ENCODE measurements at regions not wholly inside any gene's neighbourhood (a gene's known extent, or its start where the extent isn't known, plus 50 kb on each side); places are given as distances from the start of the nearest gene placed in this dataset.
A peak's percentile ranks its signal among the peaks of the same experiment; 100 is the strongest.

- H3K9me3 ChIP-seq (ENCODE audit: low read depth, low read length, poor library complexity, severe bottlenecking), result no peaks in the 10 kb centered on the region
- POLR2A ChIA-PET (ENCODE audit: low non-redundant PET), result no interaction called here
- peaks cover 16% of the 10 kb centered on the region for H3K27me3 ChIP-seq (replicated peaks; ENCODE audit: insufficient read depth, low read depth, low read length, poor library complexity)
- DNase-seq (ENCODE audit: low spot score), result no peak
- intact Hi-C loops (cut with micrococcal nuclease; ENCODE audit: unreplicated experiment), result no loop called here
- no TSS peak for BruUV-seq (replicated peaks)
- no peak overlapping the region for H3K4me3 ChIP-seq (ENCODE audit: low read depth, low read length, poor library complexity, severe bottlenecking)
- no peaks in the 10 kb centered on the region for H3K36me3 ChIP-seq (ENCODE audit: insufficient read depth, low read length, poor library complexity, severe bottlenecking)
- TF ChIP-seq EZH2 (IDR thresholded peaks at IDR 0.05; ENCODE audit: borderline replicate concordance, low read depth, low read length, poor library complexity, severe bottlenecking), result no peak
- TF ChIP-seq, protein P1, sequence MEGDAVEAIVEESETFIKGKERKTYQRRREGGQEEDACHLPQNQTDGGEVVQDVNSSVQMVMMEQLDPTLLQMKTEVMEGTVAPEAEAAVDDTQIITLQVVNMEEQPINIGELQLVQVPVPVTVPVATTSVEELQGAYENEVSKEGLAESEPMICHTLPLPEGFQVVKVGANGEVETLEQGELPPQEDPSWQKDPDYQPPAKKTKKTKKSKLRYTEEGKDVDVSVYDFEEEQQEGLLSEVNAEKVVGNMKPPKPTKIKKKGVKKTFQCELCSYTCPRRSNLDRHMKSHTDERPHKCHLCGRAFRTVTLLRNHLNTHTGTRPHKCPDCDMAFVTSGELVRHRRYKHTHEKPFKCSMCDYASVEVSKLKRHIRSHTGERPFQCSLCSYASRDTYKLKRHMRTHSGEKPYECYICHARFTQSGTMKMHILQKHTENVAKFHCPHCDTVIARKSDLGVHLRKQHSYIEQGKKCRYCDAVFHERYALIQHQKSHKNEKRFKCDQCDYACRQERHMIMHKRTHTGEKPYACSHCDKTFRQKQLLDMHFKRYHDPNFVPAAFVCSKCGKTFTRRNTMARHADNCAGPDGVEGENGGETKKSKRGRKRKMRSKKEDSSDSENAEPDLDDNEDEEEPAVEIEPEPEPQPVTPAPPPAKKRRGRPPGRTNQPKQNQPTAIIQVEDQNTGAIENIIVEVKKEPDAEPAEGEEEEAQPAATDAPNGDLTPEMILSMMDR (conservative IDR thresholded peaks at IDR 0.05; ENCODE audit: low read depth, low read length), result no peak
- H3K4me1 ChIP-seq (ENCODE audit: insufficient read depth, low read length, poor library complexity, severe bottlenecking), result peaks cover 8% of the 10 kb centered on the region
- no peak overlapping the region for H3K27ac ChIP-seq (ENCODE audit: low read depth, low read length, poor library complexity, severe bottlenecking)
- CTCF ChIA-PET, result no interaction called here
These were observed 469.6 kb downstream of the SOX9 start for GRCh38 chr17:72590382-72590781.

DNA sequence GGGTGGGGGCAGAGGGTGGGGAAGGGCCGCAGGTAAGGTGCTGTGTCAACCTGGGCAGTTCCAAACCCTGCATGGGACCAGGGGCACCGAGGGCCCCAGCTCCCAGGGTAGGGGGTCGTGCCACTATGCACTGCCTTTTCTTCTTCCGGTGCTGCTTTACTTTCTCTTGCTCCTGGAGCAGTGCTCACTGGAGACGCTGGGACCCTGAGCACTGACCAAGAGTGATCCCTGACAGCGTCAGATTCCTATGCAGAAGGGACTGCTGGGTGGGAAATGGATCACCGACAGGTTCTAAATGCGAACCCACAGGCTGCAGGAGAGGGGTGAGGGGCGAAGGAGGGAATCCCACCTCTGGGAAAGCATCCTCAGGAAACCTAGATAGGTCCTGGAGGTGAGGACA lies 470.1 kb downstream of the SOX9 start:
- POLR2A ChIA-PET (ENCODE audit: low non-redundant PET), result no interaction called here
- H3K27ac ChIP-seq (ENCODE audit: low read depth, low read length, poor library complexity, severe bottlenecking), result no peak overlapping the region
- DNase-seq (ENCODE audit: low spot score), result no peak

DNA sequence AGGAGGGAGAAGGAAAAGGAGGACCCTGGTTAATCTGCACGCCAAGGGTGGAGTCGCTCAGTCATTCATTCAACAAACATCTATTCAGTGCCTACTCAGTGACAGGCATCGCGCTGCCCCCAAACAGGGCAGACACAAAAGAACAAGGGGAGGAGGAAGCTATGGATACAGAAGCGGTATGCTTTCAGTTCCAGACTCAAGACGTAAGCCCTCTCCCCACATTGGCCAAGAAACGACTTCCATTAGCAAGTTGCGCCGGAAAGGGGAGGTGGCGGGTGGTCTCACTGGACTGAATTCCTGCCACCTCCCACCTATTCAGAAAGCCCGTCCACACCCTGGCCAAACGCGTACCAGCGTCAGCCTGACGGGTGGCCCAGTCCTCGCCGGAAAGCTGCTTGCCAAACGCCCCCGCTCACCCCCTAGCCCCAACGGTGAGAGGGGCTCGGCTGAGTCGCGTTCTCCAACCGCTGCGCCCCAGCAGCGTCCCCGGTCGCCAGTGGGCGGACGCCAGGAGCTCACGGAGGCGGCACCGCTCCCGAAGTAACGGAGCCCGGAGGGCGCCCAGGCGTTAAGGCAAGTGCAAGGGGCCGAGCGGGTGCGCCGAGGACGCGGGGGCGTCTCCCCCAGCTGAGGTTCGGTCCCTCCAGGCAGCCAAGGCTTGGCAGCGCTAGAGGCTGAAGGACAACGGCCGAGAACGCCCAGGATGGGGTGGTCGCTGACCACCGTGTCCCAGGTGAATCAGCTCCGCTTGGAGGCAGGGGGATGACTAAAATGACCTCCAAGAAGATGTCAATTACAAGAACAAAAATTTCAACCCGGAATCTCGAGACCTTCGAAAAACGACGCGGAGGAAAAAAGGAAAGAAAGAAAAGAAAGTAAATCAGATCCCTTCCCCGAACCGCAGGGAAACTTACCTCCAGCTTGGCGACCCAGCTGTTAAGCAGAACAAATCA lies 470.7 kb downstream of the SOX9 start:
- Histone ChIP-seq H3K36me3 (ENCODE audit: insufficient read depth, low read length, poor library complexity, severe bottlenecking) (no peaks in the 10 kb centered on the region), H3K27me3 (replicated peaks; ENCODE audit: insufficient read depth, low read depth, low read length, poor library complexity) (peaks cover 16% of the 10 kb centered on the region), H3K4me1 (ENCODE audit: insufficient read depth, low read length, poor library complexity, severe bottlenecking) (peaks cover 8% of the 10 kb centered on the region), H3K9me3 (ENCODE audit: low read depth, low read length, poor library complexity, severe bottlenecking) (no peaks in the 10 kb centered on the region), H3K27ac (ENCODE audit: low read depth, low read length, poor library complexity, severe bottlenecking) (no peak overlapping the region), H3K4me3 (ENCODE audit: low read depth, low read length, poor library complexity, severe bottlenecking) (peak overlapping the region; percentile 62)
- peak; percentile 22 for DNase-seq (ENCODE audit: low spot score)
- CTCF ChIA-PET, result no interaction called here
- POLR2A ChIA-PET (ENCODE audit: low non-redundant PET), result interaction anchor here (0.6 kb wide), 1 partner anchor 129 kb away, joined by 4 read pairs; no protein-coding TSS in a partner anchor
- TF ChIP-seq, protein P1 (conservative IDR thresholded peaks at IDR 0.05; ENCODE audit: low read depth, low read length), result no peak
- TF ChIP-seq EZH2 (IDR thresholded peaks at IDR 0.05; ENCODE audit: borderline replicate concordance, low read depth, low read length, poor library complexity, severe bottlenecking), result no peak
- intact Hi-C loops (cut with micrococcal nuclease; ENCODE audit: unreplicated experiment), result no loop called here
- TSS peak; percentile 67 for BruUV-seq (replicated peaks)

More for the DNA sequence above, 470.1 kb downstream of the SOX9 start:
- peaks cover 8% of the 10 kb centered on the region for H3K4me1 ChIP-seq (ENCODE audit: insufficient read depth, low read length, poor library complexity, severe bottlenecking)
- H3K4me3 ChIP-seq (ENCODE audit: low read depth, low read length, poor library complexity, severe bottlenecking), result peak overlapping the region; percentile 62
- H3K9me3 ChIP-seq (ENCODE audit: low read depth, low read length, poor library complexity, severe bottlenecking), result no peaks in the 10 kb centered on the region
- H3K27me3 ChIP-seq (replicated peaks; ENCODE audit: insufficient read depth, low read depth, low read length, poor library complexity), result peaks cover 16% of the 10 kb centered on the region
- intact Hi-C loops (cut with micrococcal nuclease; ENCODE audit: unreplicated experiment), result no loop called here
- TF ChIP-seq EZH2 (IDR thresholded peaks at IDR 0.05; ENCODE audit: borderline replicate concordance, low read depth, low read length, poor library complexity, severe bottlenecking), result no peak
- TF ChIP-seq, protein P1 (conservative IDR thresholded peaks at IDR 0.05; ENCODE audit: low read depth, low read length), result no peak
- H3K36me3 ChIP-seq (ENCODE audit: insufficient read depth, low read length, poor library complexity, severe bottlenecking), result no peaks in the 10 kb centered on the region
- no TSS peak for BruUV-seq (replicated peaks)
- CTCF ChIA-PET, result no interaction called here

All from A673 (cell line).